NCI-H1092 treated with DMSO at 0.1 percent for 48 hours (cell line): ENCODE measurements at regions not wholly inside any gene's neighbourhood (a gene's known extent, or its start where the extent isn't known, plus 50 kb on each side); places are given as distances from the start of the nearest gene placed in this dataset.

ENCODE experiments used
- DNase-seq: peaks from one replicate; lab custom pipeline; 2025; lab: John Stamatoyannopoulos, UW

- no peak for DNase-seq
These were observed 225.3 kb upstream of the HDAC4 start for GRCh38 chr2:239625971-239626734.

- no peak for DNase-seq
These were observed 224.5 kb upstream of the HDAC4 start for GRCh38 chr2:239625156-239625845.

- DNase-seq: no peak
These were observed 220.8 kb upstream of the HDAC4 start for GRCh38 chr2:239621611-239622010.

GRCh38 chr2:239619369-239619768, 218.5 kb upstream of the HDAC4 start:
- no peak for DNase-seq

- no peak for DNase-seq
These were observed 215.9 kb upstream of the HDAC4 start for GRCh38 chr2:239616729-239617128.

GRCh38 chr2:239612133-239612532, 211.3 kb upstream of the HDAC4 start:
- DNase-seq: no peak

GRCh38 chr2:239611222-239611795, 210.5 kb upstream of the HDAC4 start:
- DNase-seq: no peak

GRCh38 chr2:239610457-239611221, 209.8 kb upstream of the HDAC4 start:
- DNase-seq: no peak

GRCh38 chr2:239609607-239610310, 208.9 kb upstream of the HDAC4 start:
- DNase-seq: no peak

GRCh38 chr2:239609162-239609561, 208.3 kb upstream of the HDAC4 start:
- no peak for DNase-seq

GRCh38 chr2:239608723-239609122, 207.9 kb upstream of the HDAC4 start:
- no peak for DNase-seq

- DNase-seq: no peak
These were observed 207.4 kb upstream of the HDAC4 start for GRCh38 chr2:239608260-239608659.

GRCh38 chr2:239607517-239608191, 206.8 kb upstream of the HDAC4 start:
- DNase-seq: no peak

- DNase-seq: no peak
These were observed 206.1 kb upstream of the HDAC4 start for GRCh38 chr2:239606741-239607516.

GRCh38 chr2:239605976-239606375, 205.2 kb upstream of the HDAC4 start:
- DNase-seq: no peak

GRCh38 chr2:239605409-239605808, 204.6 kb upstream of the HDAC4 start:
- no peak for DNase-seq

- no peak for DNase-seq
These were observed 204.0 kb upstream of the HDAC4 start for GRCh38 chr2:239604861-239605260.

GRCh38 chr2:239603411-239604356, 202.9 kb upstream of the HDAC4 start:
- DNase-seq: no peak
